Loucy (cell line): ENCODE measurements at regions not wholly inside any gene's neighbourhood (a gene's known extent, or its start where the extent isn't known, plus 50 kb on each side); places are given as distances from the start of the nearest gene placed in this dataset.

Experiments used
- H2AFZ ChIP-seq: fragments of 200-600 bp; sonication (generic); 2 replicates; pipeline ENCODE4 v1.6.0; 2016; ENCODE audit warnings: antibody characterized with exemption, mild to moderate bottlenecking, low read length, moderate library complexity
- H3F3A ChIP-seq: fragments of 200-600 bp; 2 replicates; pipeline ENCODE4 v1.6.0; 2016; ENCODE audit warnings: antibody characterized with exemption, low read depth, mild to moderate bottlenecking
- H3K27me3 ChIP-seq: fragments of 200-600 bp; sonication (generic); 2 replicates; pipeline ENCODE4 v1.6.1; 2014; ENCODE audit warnings: low read length, mild to moderate bottlenecking; ENCODE audit not compliant: insufficient read depth, poor library complexity, severe bottlenecking
- H3K36me3 ChIP-seq: fragments of 200-600 bp; sonication (generic); 2 replicates; pipeline ENCODE4 v1.6.1; 2016; ENCODE audit warnings: low read length; ENCODE audit not compliant: insufficient read depth
- H3K4me1 ChIP-seq: fragments of 200-600 bp; sonication (generic); 2 replicates; pipeline ENCODE4 v1.5.1; 2014; ENCODE audit warnings: low read length, mild to moderate bottlenecking; ENCODE audit not compliant: insufficient read depth, poor library complexity, severe bottlenecking
- H3K4me2 ChIP-seq: fragments of 200-600 bp; sonication (generic); 2 replicates; pipeline ENCODE4 v1.6.0; 2014; ENCODE audit warnings: antibody characterized with exemption, low read length, low read depth, mild to moderate bottlenecking; ENCODE audit not compliant: poor library complexity, severe bottlenecking
- H3K4me3 ChIP-seq: fragments of 200-600 bp; sonication (generic); 2 replicates; pipeline ENCODE4 v1.5.1; 2014; ENCODE audit warnings: low read length, mild to moderate bottlenecking, mixed read lengths; ENCODE audit not compliant: poor library complexity, severe bottlenecking
- H3K79me2 ChIP-seq: fragments of 200-600 bp; sonication (generic); 2 replicates; pipeline ENCODE4 v1.6.1; 2014; ENCODE audit warnings: low read length; ENCODE audit not compliant: insufficient read depth
- H3K9ac ChIP-seq: fragments of 200-600 bp; sonication (generic); 2 replicates; pipeline ENCODE4 v1.6.0; 2014; ENCODE audit warnings: mild to moderate bottlenecking, low read depth, low read length, moderate library complexity; ENCODE audit not compliant: poor library complexity, severe bottlenecking
- H3K9me2 ChIP-seq: fragments of 200-600 bp; sonication (generic); replicated peaks from 2 replicates; pipeline ENCODE4 v1.6.1; 2016; ENCODE audit warnings: low read depth, low read length, mixed read lengths
- H3K9me3 ChIP-seq: fragments of 200-600 bp; sonication (generic); 2 replicates; pipeline ENCODE4 v1.6.1; 2014; ENCODE audit warnings: mild to moderate bottlenecking, antibody characterized with exemption, low read length, low read depth; ENCODE audit not compliant: insufficient read depth
- H4K20me1 ChIP-seq: fragments of 200-600 bp; sonication (generic); 2 replicates; pipeline ENCODE4 v1.6.0; 2014; ENCODE audit warnings: antibody characterized with exemption, low read length, mild to moderate bottlenecking; ENCODE audit not compliant: insufficient read depth, poor library complexity, severe bottlenecking
- EZH2phosphoT487 ChIP-seq: fragments of 200-600 bp; IDR thresholded peaks from 2 replicates; pipeline ENCODE4 v1.6.1; 2018; ENCODE audit warnings: antibody characterized with exemption, mild to moderate bottlenecking, moderate library complexity, borderline replicate concordance
- TF ChIP-seq, protein P1 (sequence below): fragments of 200-600 bp; sonication (generic); conservative IDR thresholded peaks from 2 replicates; pipeline ENCODE4 v1.5.1; 2014; ENCODE audit warnings: mild to moderate bottlenecking, antibody characterized with exemption, low read length

- no peak overlapping the region for H2AFZ ChIP-seq
- no peaks in the 10 kb centered on the region for H3K9me2 ChIP-seq
- H4K20me1 ChIP-seq: no peaks in the 10 kb centered on the region
- TF ChIP-seq, protein P1, sequence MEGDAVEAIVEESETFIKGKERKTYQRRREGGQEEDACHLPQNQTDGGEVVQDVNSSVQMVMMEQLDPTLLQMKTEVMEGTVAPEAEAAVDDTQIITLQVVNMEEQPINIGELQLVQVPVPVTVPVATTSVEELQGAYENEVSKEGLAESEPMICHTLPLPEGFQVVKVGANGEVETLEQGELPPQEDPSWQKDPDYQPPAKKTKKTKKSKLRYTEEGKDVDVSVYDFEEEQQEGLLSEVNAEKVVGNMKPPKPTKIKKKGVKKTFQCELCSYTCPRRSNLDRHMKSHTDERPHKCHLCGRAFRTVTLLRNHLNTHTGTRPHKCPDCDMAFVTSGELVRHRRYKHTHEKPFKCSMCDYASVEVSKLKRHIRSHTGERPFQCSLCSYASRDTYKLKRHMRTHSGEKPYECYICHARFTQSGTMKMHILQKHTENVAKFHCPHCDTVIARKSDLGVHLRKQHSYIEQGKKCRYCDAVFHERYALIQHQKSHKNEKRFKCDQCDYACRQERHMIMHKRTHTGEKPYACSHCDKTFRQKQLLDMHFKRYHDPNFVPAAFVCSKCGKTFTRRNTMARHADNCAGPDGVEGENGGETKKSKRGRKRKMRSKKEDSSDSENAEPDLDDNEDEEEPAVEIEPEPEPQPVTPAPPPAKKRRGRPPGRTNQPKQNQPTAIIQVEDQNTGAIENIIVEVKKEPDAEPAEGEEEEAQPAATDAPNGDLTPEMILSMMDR: no peak
- TF ChIP-seq EZH2phosphoT487: no peak
- H3K4me3 ChIP-seq: no peak overlapping the region
- H3K4me1 ChIP-seq: no peaks in the 10 kb centered on the region
- no peaks in the 10 kb centered on the region for H3K79me2 ChIP-seq
- H3K27me3 ChIP-seq: no peaks in the 10 kb centered on the region
- no peak overlapping the region for H3K4me2 ChIP-seq
- no peaks in the 10 kb centered on the region for H3F3A ChIP-seq
- no peaks in the 10 kb centered on the region for H3K36me3 ChIP-seq
- H3K9ac ChIP-seq: no peak overlapping the region
- no peaks in the 10 kb centered on the region for H3K9me3 ChIP-seq
These were observed 388.9 kb downstream of the SPRY1 start for GRCh38 chr4:123785538-123785937.

GRCh38 chr4:123786163-123786915, 389.7 kb downstream of the SPRY1 start:
- no peak overlapping the region for H3K4me2 ChIP-seq
- no peak overlapping the region for H2AFZ ChIP-seq
- no peak for TF ChIP-seq EZH2phosphoT487
- TF ChIP-seq, protein P1: no peak
- no peaks in the 10 kb centered on the region for H3K79me2 ChIP-seq
- no peaks in the 10 kb centered on the region for H3K4me1 ChIP-seq
- H3K9ac ChIP-seq: no peak overlapping the region
- H4K20me1 ChIP-seq: no peaks in the 10 kb centered on the region
- no peak overlapping the region for H3K4me3 ChIP-seq
- H3K27me3 ChIP-seq: no peaks in the 10 kb centered on the region
- H3K36me3 ChIP-seq: no peaks in the 10 kb centered on the region
- no peaks in the 10 kb centered on the region for H3K9me2 ChIP-seq
- no peaks in the 10 kb centered on the region for H3K9me3 ChIP-seq
- H3F3A ChIP-seq: no peaks in the 10 kb centered on the region

- TF ChIP-seq EZH2phosphoT487: no peak
- TF ChIP-seq, protein P1: no peak
- Histone ChIP-seq H3K27me3 (no peaks in the 10 kb centered on the region), H3K9ac (no peak overlapping the region), H3K9me3 (no peaks in the 10 kb centered on the region), H4K20me1 (no peaks in the 10 kb centered on the region), H2AFZ (no peak overlapping the region), H3F3A (no peaks in the 10 kb centered on the region), H3K4me3 (no peak overlapping the region), H3K36me3 (no peaks in the 10 kb centered on the region), H3K9me2 (no peaks in the 10 kb centered on the region), H3K4me2 (no peak overlapping the region), H3K79me2 (no peaks in the 10 kb centered on the region), H3K4me1 (no peaks in the 10 kb centered on the region)
These were observed 390.3 kb downstream of the SPRY1 start for GRCh38 chr4:123786920-123787319.
